Mammary epithelial cell (primary cell): ENCODE measurements at regions not wholly inside any gene's neighbourhood (a gene's known extent, or its start where the extent isn't known, plus 50 kb on each side); places are given as distances from the start of the nearest gene placed in this dataset.

ENCODE experiments used
- EZH2 ChIP-seq: IDR thresholded peaks from 2 replicates; pipeline ENCODE4 v1.6.1; 2012; ENCODE audit warnings: low read length, inconsistent platforms, borderline replicate concordance
- TF ChIP-seq, protein P1 (sequence below), 2 donors: IDR thresholded peaks in 1 of 2; conservative IDR thresholded peaks in 1 of 2; 2 replicates each; pipeline ENCODE4 v1.5.1; 2011 to 2012; ENCODE audit warnings: inconsistent platforms in 2 of 2, low read length in 2 of 2, mild to moderate bottlenecking in 2 of 2, control low read depth in 1 of 2, low read depth in 1 of 2; ENCODE audit not compliant: insufficient read depth in 1 of 2; ENCODE audit errors: extremely low read depth in 1 of 2

DNA sequence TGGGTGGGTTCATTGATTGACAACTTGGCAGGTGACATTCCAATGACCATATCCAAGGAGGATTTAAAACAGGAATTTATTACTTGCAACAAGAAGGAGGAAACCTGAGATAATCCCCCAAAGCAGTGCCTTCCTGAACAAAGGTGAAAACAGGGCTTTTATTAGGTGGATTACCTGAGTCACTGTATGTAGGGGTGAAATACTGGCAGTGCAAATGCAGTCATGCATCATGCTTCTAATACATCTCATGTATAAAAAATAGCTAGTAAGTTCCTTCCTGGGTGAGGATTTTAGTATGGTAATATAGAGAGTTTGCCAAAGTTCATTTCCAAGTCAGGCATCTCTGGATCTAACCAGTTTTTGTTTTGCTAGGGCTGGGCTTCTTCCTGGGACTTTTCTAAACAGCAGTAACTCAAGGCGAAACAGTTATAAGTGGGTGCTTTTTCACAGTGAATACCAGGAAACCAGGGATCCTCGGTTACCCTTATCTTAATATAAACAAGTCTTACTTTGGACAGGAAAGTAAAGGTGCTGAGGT, 583.4 kb upstream of the LRRTM1 start:
- TF ChIP-seq, protein P1, sequence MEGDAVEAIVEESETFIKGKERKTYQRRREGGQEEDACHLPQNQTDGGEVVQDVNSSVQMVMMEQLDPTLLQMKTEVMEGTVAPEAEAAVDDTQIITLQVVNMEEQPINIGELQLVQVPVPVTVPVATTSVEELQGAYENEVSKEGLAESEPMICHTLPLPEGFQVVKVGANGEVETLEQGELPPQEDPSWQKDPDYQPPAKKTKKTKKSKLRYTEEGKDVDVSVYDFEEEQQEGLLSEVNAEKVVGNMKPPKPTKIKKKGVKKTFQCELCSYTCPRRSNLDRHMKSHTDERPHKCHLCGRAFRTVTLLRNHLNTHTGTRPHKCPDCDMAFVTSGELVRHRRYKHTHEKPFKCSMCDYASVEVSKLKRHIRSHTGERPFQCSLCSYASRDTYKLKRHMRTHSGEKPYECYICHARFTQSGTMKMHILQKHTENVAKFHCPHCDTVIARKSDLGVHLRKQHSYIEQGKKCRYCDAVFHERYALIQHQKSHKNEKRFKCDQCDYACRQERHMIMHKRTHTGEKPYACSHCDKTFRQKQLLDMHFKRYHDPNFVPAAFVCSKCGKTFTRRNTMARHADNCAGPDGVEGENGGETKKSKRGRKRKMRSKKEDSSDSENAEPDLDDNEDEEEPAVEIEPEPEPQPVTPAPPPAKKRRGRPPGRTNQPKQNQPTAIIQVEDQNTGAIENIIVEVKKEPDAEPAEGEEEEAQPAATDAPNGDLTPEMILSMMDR (conservative IDR thresholded peaks at IDR 0.05 in 1 of 2, IDR thresholded peaks at IDR 0.05 in 1 of 2; ENCODE audit: extremely low read depth in 1 of 2, insufficient read depth in 1 of 2, low read depth in 1 of 2, low read length in 2 of 2), result no peak
- no peak for TF ChIP-seq EZH2
